ENCODE measurements at regions not wholly inside any gene's neighbourhood (a gene's known extent, or its start where the extent isn't known, plus 50 kb on each side); places are given as distances from the start of the nearest gene placed in this dataset.

DNA sequence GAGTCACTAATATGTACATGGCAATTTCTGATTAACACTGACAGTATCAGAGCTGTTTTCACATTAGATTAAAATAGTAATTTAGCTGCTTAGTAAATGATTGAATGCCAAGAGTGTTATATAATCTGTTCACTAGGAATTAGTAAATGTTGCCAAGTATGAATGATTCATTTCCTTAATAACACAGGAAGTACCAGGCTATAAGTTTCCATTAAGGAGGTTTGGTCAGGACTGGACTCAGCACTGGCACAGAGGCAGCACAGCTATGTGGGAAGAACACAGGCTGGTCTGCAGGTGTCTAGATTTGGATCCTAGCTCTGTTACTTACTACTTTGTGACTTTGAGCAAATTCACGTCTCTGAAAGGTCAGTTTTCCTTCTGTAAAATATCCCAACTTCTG, 97.2 kb downstream of the TDRD15 start:
- Mint-ChIP-seq H3K9me3 (peaks cover 15% of the 10 kb centered on the region), H3K4me1 (no peaks in the 10 kb centered on the region), H3K4me3 (no peak overlapping the region), H3K27ac (no peak overlapping the region), H3K36me3 (no peaks in the 10 kb centered on the region), H3K27me3 (ENCODE audit: low read depth) (no peaks in the 10 kb centered on the region)
- TF ChIP-seq, protein P1, sequence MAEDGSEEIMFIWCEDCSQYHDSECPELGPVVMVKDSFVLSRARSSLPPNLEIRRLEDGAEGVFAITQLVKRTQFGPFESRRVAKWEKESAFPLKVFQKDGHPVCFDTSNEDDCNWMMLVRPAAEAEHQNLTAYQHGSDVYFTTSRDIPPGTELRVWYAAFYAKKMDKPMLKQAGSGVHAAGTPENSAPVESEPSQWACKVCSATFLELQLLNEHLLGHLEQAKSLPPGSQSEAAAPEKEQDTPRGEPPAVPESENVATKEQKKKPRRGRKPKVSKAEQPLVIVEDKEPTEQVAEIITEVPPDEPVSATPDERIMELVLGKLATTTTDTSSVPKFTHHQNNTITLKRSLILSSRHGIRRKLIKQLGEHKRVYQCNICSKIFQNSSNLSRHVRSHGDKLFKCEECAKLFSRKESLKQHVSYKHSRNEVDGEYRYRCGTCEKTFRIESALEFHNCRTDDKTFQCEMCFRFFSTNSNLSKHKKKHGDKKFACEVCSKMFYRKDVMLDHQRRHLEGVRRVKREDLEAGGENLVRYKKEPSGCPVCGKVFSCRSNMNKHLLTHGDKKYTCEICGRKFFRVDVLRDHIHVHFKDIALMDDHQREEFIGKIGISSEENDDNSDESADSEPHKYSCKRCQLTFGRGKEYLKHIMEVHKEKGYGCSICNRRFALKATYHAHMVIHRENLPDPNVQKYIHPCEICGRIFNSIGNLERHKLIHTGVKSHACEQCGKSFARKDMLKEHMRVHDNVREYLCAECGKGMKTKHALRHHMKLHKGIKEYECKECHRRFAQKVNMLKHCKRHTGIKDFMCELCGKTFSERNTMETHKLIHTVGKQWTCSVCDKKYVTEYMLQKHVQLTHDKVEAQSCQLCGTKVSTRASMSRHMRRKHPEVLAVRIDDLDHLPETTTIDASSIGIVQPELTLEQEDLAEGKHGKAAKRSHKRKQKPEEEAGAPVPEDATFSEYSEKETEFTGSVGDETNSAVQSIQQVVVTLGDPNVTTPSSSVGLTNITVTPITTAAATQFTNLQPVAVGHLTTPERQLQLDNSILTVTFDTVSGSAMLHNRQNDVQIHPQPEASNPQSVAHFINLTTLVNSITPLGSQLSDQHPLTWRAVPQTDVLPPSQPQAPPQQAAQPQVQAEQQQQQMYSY (CRISPR knock-in tag; IDR thresholded peaks at IDR 0.05) = no peak
- no peak for TF ChIP-seq FOXP1 (CRISPR knock-in tag; IDR thresholded peaks at IDR 0.05; ENCODE audit: borderline replicate concordance)
- TF ChIP-seq ETV6 (CRISPR knock-in tag; IDR thresholded peaks at IDR 0.05) = no peak
- no peak for TF ChIP-seq NFATC4 (CRISPR knock-in tag; IDR thresholded peaks at IDR 0.05)
- no peak for TF ChIP-seq GTF2I (CRISPR knock-in tag; conservative IDR thresholded peaks at IDR 0.05)
- TF ChIP-seq, protein P2, sequence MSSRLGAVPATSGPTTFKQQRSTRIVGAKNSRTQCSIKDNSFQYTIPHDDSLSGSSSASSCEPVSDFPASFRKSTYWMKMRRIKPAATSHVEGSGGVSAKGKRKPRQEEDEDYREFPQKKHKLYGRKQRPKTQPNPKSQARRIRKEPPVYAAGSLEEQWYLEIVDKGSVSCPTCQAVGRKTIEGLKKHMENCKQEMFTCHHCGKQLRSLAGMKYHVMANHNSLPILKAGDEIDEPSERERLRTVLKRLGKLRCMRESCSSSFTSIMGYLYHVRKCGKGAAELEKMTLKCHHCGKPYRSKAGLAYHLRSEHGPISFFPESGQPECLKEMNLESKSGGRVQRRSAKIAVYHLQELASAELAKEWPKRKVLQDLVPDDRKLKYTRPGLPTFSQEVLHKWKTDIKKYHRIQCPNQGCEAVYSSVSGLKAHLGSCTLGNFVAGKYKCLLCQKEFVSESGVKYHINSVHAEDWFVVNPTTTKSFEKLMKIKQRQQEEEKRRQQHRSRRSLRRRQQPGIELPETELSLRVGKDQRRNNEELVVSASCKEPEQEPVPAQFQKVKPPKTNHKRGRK (CRISPR knock-in tag; IDR thresholded peaks at IDR 0.05; ENCODE audit: borderline replicate concordance) = no peak
- no peak for TF ChIP-seq ZNF671 (CRISPR knock-in tag; IDR thresholded peaks at IDR 0.05)
- TF ChIP-seq NFE2L1 (CRISPR knock-in tag; IDR thresholded peaks at IDR 0.05) = no peak
- TF ChIP-seq, protein P3, sequence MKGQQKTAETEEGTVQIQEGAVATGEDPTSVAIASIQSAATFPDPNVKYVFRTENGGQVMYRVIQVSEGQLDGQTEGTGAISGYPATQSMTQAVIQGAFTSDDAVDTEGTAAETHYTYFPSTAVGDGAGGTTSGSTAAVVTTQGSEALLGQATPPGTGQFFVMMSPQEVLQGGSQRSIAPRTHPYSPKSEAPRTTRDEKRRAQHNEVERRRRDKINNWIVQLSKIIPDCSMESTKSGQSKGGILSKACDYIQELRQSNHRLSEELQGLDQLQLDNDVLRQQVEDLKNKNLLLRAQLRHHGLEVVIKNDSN (CRISPR knock-in tag; IDR thresholded peaks at IDR 0.05) = no peak
- no peak for TF ChIP-seq PRRX2 (CRISPR knock-in tag; IDR thresholded peaks at IDR 0.05)
- no peak for TF ChIP-seq GRHL2 (CRISPR knock-in tag; IDR thresholded peaks at IDR 0.05; ENCODE audit: insufficient replicate concordance, severe bottlenecking)
- TF ChIP-seq, protein P4, sequence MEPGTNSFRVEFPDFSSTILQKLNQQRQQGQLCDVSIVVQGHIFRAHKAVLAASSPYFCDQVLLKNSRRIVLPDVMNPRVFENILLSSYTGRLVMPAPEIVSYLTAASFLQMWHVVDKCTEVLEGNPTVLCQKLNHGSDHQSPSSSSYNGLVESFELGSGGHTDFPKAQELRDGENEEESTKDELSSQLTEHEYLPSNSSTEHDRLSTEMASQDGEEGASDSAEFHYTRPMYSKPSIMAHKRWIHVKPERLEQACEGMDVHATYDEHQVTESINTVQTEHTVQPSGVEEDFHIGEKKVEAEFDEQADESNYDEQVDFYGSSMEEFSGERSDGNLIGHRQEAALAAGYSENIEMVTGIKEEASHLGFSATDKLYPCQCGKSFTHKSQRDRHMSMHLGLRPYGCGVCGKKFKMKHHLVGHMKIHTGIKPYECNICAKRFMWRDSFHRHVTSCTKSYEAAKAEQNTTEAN (CRISPR knock-in tag; IDR thresholded peaks at IDR 0.05) = no peak
- TF ChIP-seq, protein P5, sequence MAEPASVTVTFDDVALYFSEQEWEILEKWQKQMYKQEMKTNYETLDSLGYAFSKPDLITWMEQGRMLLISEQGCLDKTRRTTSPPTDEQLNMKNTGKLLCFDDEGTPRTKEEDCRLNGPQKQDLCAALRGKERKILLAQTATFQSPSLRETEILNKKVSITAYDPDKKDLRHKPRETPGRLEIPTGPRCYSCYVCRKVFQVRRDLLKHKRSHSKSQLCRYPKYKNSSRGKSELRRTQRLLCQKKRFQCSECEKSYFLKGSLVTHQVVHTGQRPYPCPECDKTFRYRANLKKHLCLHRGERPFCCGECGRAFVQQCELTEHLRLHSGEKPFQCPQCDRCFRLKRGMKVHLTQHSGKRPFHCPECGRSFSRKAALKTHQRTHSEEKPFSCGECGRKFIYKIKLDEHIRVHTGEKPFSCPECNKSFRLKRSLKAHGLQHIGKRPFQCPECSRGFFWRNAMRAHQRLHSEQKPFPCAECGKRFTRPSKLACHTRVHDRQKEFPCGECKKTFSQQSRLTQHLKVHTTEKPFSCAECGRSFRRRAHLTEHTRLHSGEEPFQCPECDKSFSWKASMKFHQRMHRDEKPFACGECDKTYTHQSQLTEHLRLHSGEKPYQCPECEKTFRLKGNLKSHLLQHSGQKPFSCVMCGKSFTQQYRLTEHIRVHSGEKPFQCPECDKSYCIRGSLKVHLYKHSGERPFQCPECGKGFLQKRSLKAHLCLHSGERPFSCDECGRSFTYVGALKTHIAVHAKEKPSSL (CRISPR knock-in tag; conservative IDR thresholded peaks at IDR 0.05) = no peak
- TF ChIP-seq, protein P6, sequence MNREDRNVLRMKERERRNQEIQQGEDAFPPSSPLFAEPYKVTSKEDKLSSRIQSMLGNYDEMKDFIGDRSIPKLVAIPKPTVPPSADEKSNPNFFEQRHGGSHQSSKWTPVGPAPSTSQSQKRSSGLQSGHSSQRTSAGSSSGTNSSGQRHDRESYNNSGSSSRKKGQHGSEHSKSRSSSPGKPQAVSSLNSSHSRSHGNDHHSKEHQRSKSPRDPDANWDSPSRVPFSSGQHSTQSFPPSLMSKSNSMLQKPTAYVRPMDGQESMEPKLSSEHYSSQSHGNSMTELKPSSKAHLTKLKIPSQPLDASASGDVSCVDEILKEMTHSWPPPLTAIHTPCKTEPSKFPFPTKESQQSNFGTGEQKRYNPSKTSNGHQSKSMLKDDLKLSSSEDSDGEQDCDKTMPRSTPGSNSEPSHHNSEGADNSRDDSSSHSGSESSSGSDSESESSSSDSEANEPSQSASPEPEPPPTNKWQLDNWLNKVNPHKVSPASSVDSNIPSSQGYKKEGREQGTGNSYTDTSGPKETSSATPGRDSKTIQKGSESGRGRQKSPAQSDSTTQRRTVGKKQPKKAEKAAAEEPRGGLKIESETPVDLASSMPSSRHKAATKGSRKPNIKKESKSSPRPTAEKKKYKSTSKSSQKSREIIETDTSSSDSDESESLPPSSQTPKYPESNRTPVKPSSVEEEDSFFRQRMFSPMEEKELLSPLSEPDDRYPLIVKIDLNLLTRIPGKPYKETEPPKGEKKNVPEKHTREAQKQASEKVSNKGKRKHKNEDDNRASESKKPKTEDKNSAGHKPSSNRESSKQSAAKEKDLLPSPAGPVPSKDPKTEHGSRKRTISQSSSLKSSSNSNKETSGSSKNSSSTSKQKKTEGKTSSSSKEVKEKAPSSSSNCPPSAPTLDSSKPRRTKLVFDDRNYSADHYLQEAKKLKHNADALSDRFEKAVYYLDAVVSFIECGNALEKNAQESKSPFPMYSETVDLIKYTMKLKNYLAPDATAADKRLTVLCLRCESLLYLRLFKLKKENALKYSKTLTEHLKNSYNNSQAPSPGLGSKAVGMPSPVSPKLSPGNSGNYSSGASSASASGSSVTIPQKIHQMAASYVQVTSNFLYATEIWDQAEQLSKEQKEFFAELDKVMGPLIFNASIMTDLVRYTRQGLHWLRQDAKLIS (CRISPR knock-in tag; IDR thresholded peaks at IDR 0.05; ENCODE audit: borderline replicate concordance) = no peak
- no peak for TF ChIP-seq ELF4 (CRISPR knock-in tag; IDR thresholded peaks at IDR 0.05; ENCODE audit: low read depth)
- TF ChIP-seq, protein P7, sequence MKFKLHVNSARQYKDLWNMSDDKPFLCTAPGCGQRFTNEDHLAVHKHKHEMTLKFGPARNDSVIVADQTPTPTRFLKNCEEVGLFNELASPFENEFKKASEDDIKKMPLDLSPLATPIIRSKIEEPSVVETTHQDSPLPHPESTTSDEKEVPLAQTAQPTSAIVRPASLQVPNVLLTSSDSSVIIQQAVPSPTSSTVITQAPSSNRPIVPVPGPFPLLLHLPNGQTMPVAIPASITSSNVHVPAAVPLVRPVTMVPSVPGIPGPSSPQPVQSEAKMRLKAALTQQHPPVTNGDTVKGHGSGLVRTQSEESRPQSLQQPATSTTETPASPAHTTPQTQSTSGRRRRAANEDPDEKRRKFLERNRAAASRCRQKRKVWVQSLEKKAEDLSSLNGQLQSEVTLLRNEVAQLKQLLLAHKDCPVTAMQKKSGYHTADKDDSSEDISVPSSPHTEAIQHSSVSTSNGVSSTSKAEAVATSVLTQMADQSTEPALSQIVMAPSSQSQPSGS (CRISPR knock-in tag; IDR thresholded peaks at IDR 0.05; ENCODE audit: borderline replicate concordance, low read depth) = no peak
- TF ChIP-seq OVOL2 (CRISPR knock-in tag; IDR thresholded peaks at IDR 0.05; ENCODE audit: borderline replicate concordance) = no peak
- TF ChIP-seq, protein P8, sequence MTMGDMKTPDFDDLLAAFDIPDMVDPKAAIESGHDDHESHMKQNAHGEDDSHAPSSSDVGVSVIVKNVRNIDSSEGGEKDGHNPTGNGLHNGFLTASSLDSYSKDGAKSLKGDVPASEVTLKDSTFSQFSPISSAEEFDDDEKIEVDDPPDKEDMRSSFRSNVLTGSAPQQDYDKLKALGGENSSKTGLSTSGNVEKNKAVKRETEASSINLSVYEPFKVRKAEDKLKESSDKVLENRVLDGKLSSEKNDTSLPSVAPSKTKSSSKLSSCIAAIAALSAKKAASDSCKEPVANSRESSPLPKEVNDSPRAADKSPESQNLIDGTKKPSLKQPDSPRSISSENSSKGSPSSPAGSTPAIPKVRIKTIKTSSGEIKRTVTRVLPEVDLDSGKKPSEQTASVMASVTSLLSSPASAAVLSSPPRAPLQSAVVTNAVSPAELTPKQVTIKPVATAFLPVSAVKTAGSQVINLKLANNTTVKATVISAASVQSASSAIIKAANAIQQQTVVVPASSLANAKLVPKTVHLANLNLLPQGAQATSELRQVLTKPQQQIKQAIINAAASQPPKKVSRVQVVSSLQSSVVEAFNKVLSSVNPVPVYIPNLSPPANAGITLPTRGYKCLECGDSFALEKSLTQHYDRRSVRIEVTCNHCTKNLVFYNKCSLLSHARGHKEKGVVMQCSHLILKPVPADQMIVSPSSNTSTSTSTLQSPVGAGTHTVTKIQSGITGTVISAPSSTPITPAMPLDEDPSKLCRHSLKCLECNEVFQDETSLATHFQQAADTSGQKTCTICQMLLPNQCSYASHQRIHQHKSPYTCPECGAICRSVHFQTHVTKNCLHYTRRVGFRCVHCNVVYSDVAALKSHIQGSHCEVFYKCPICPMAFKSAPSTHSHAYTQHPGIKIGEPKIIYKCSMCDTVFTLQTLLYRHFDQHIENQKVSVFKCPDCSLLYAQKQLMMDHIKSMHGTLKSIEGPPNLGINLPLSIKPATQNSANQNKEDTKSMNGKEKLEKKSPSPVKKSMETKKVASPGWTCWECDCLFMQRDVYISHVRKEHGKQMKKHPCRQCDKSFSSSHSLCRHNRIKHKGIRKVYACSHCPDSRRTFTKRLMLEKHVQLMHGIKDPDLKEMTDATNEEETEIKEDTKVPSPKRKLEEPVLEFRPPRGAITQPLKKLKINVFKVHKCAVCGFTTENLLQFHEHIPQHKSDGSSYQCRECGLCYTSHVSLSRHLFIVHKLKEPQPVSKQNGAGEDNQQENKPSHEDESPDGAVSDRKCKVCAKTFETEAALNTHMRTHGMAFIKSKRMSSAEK (CRISPR knock-in tag; IDR thresholded peaks at IDR 0.05; ENCODE audit: borderline replicate concordance) = no peak
- TF ChIP-seq MXD4 (CRISPR knock-in tag; IDR thresholded peaks at IDR 0.05; ENCODE audit: borderline replicate concordance) = no peak
- DNase-seq (ENCODE audit: low spot score) = no peak
- ChIA-PET CTCF (no interaction called here), POLR2A (interaction anchor here (0.5 kb wide), 1 partner anchor 20 kb away, joined by 3 read pairs; no protein-coding TSS in a partner anchor)
- ATAC-seq = no peak

Measured in WTC11 (cell line).